Left kidney (tissue), 1 donor: ENCODE measurements at regions not wholly inside any gene's neighbourhood (a gene's known extent, or its start where the extent isn't known, plus 50 kb on each side); places are given as distances from the start of the nearest gene placed in this dataset.
"Not testable (repeated sequence)": the region's sequence is repeated elsewhere in the genome, so short reads cannot be mapped to it uniquely, and the experiment has no call there.

Source experiments
- DNase-seq: peaks from one replicate; pipeline ENCODE4 v3.0.0-alpha.2; 2013

DNA sequence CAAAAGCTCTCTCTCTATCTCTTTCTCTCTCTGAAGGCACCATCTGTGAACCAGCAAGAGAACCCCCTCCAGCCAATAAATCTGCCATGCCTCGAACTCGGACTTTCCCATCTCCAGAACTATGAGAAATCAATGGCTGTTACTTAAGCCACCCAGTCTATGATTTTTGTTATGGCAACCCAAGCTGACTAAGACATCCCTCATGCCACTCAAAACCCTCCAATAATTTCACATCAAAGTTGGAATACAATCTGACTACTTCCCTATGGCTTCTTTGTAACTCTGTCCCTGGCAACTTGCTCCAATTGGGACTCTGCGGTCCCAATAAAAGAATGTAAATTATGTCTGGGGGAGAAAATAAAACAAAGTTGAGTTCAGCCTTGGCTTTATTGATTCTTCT lies 265.7 kb downstream of the SHOX start:
- DNase-seq = no peak

DNA sequence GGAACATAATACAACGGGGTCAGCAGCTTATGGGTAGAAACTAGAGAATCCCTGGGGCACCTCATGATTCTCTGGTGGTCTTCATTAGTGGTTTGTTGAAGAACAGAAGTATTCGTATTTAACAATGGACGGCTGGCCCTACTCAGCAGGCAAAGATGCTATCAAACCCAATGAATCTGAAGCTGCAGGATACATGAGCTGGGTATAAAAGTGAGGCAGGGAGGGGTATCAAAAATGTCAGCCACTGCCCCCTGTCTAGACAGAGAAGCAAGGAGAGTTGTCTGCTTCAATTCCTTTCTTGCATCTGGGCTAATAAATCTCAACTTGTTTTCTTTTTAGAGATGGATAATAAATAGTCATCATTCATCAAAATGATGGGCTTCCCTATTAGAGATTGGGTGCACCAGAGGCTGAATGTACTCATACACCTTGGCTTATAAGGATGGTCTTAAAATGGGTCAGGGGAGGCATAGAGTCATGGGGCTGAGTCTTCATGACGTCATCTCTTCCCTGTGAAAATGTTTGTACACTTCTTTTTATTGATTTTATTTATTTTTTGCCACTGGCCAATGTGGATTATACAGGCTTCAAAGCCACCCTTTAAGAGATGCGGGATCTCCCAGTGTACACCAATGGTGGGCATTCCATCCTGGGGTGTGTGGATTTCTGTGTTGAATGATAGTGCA lies 259.5 kb downstream of the SHOX start:
- no peak for DNase-seq

DNA sequence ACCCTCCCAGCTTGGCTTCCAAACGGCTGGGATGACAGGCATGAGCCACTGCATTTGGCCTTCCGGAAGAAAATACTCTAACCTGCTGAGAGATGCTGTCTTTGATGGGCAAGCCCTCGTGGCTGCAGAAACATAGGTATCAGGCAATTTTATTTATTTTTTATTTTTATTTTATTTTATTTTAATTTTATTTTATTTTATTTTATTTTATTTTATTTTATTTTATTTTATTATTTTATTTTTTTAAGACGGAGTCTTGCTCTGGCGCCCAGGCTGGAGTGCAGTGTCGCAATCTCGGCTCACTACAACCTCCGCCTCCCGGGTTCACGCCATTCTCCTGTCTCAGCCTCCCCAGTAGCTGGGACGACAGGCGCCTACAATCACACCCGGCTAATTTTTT lies 257.1 kb downstream of the SHOX start:
- not testable (repeated sequence) for DNase-seq

DNA sequence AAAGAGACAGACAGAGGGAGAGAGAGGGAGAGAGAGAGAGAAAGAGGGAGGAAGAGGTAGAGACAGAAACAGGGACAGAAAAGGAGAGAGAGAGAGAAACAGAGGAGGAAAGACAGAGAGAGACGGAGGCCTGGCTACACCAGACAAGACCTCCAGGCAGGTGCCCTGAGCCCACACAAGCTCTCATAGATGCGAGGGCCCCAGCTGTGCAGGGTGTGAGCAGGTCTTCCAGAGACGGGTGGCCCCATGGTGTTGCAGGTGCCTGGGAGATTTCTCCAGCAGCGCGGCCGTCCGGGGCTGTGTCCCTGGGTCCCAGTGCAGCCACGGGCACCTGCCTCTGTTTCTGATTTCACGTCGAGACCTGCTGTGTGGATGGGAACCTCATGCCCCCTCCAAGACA lies 253.0 kb downstream of the SHOX start:
- no peak for DNase-seq

DNA sequence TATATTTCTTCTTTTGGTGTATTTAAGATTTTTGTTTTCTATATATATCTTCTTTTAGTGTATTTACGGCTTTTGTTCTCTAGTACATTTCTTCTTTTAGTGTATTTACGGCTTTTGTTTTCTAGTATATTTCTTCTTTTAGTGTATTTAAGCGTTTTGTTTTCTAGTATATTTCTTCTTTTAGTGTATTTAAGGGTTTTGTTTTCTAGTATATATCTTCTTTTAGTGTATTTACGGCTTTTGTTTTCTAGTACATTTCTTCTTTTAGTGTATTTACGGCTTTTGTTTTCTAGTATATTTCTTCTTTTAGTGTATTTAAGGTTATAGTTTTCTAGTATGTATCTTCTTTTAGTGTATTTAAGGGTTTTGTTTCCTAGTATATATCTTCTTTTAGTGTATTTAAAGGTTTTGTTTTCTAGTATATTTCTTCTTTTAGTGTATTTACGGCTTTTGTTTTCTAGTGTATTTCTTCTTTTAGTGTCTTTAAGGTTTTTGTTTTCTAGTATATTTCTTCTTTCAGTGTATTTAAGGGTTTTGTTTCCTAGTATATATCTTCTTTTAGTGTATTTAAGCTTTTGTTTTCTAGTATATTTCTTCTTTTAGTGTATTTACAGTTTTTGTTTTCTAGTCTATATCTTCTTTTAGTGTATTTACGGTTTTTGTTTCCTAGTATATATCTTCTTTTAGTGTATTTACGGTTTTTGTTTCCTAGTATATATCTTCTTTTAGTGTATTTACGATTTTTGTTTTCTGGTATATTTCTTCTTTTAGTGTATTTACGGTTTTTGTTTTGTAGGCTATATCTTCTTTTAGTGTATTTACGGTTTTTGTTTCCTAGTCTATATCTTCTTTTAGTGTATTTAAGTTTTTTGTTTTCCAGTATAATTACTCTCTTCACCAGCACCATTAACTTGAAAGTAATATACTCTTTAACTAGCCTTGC lies 249.4 kb downstream of the SHOX start:
- DNase-seq = not testable (repeated sequence)

DNA sequence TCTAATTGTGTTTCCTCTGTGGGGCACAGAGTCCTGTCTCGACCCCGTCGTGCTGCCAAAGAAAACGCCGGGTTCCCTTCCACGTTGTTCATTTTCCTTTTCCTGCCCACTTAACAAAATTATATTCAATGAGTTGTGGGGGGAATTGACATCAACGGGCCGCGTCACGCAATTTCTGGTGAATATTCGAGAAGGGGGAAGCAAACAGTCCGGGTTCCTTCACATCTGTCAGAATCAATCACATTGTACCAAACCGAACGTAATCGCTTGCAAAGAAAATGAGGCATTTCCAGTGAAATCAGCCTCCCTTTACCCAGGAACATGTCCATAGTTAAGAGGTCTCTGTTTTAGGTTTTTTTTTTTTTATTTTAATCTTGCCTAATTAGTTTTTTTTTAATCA lies 243.5 kb downstream of the SHOX start:
- no peak for DNase-seq

DNA sequence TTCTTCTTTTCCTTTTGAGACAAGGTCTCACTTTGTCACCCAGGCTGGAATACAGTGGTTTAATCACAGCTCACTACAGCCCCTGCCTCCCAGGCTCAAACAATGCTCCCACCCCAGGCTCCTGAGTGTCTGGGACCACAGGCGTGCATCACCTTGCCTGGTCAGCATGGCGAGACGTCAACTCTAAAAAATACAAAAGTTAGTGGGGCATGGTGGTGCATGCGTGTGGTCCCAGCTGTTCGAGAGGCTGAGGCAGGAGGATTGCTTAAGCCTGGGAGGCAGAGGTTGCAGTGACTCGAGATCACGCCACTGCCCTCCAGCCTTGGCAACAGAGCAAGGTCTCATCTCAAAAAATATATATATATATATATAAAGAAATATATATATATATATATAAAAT lies 242.4 kb downstream of the SHOX start:
- no peak for DNase-seq

DNA sequence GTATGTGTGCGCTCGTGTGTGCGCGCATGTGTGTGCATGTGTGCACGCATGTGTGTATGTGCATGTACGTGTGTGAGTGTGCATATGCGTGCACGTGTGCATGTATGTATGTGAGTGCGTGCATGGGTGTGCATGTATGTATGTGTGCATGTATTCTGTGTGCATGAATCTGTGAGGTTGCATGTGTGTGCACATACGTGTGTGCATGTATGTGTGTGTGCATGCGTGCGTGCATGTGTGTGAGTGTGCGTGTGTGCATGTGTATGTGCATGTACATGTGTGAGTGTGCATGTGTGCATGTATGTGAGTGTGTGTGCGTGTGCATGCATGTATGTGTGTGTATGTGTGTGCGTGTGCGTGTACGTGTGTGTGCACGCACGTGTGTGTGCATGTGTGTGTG lies 241.5 kb downstream of the SHOX start:
- no peak for DNase-seq

DNA sequence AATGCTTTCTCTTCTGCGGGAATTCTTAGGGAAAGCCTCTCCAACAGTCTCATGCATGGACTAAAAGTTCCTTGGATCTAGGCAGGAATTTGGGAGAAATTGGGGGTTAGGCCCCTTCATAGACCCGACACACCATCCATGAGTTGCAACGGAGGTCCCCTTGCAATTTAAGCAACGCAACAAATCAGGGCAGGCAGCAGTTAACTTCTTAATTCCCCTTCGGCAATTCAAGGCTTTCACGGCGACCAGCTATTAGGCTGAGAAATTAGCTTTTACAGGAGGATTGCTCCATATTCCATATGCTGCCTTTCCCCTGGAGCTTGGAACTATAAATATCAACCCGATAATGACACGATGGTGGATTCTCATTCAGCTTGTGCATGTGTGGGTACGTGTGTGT lies 241.0 kb downstream of the SHOX start:
- no peak for DNase-seq

DNA sequence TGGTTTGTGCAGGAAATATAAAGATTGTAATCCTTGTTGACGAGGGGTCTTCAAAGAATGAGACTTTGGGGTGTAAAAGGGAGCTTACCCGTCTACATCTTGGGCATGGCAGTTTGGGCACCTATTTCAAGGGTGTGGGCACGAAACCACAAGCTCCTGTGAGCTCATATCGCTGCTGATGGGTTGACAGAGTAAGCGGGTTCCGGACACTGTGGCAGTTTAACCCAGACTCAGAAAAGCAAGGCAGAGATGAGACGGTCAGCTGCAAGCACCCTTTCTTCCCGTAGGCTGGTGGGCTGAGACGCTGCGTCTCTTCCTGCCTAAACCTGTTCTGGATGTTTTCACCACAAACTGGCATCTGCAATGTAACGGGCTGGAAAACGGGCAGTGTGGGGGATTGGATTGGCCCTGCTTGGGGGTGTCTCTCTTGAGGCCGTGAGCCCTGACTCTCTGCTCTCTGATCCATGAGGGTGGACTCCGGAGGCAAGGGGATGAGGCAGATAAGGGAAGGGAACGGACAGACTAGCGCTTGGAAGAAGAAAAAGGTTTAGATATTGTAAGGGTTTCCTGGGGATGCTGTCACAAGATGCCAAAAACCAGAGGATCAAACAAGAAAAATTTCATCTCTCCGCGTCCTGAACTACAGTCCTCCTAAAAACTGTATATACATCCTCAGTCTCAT lies 237.5 kb downstream of the SHOX start:
- no peak for DNase-seq

DNA sequence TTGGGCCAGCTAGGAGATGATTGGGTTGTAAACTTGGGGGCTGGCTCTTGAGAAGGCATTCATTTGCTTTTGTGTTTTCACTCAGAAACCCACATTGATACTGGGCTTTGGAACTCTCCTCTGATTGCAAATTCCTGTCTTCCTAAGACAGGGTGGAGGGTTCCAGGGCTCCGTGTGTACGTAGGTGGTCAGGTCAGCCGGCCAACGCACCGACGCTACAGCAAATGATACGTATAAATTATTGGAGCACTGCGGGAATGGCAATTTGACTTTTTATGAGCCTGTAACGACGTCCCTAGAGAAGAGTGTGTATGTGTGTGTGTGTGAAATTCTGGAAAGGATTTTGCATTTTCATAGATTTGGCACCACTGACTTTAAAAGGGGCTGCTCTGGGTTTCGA lies 236.9 kb downstream of the SHOX start:
- no peak for DNase-seq

DNA sequence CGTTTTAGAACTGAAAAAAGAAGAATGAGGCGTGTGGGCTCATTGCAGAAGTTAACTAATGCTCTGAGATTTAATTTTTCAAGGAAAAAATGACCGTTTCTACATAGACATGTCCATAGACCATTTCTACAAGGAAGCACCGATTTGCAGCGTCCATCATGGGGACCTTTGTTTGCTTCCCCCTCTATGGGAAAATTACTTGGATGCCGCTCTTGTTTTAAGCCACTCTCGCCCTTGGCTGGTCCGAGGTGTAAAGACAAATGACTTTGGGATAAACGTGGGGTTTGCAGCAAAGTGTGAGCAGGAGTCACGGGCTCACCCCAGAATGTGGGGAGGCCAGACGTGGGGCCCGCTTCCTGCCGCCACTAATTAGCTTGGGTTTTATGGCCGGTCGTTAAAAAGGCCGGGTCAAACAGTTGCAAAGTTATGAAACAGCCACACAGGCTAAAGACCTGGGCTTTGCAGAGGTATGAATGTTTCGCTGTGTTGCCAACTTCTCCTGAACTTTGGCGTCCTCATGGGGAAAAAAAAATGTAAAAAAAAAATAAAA lies 235.9 kb downstream of the SHOX start:
- DNase-seq = no peak

DNA sequence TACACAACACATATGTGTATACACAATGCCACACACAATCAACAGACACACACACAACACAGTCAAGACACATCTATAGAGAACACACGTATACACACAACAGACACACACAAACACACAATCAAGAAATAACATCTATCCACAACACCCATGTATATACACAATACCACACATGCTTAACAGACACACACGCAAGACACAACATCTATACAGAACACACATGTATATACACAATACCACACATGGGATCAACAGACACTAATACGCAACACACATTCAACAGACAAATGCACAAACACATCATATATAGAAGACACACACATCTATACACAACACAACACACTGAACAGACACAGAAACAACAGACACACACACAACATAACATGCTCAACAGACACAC lies 234.8 kb downstream of the SHOX start:
- no peak for DNase-seq

DNA sequence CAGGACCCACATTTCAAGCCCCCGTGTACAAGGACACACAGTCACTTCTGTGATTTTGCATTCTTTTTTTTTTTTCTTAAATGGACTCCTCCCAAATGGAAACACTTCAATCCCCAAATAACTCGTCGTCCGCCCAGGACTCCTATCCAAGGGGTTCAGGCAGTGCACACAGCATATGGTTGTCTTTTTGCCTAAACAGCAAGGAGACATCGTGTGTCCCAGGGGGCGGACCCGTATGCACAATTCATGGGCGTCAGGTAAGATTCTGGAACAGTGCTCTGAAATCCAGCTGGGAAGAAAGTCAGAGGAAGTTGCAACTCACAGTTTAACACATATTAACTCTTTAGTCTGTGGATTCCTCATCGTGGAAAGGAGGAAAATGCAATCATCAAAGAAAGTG lies 231.3 kb downstream of the SHOX start:
- DNase-seq = no peak

DNA sequence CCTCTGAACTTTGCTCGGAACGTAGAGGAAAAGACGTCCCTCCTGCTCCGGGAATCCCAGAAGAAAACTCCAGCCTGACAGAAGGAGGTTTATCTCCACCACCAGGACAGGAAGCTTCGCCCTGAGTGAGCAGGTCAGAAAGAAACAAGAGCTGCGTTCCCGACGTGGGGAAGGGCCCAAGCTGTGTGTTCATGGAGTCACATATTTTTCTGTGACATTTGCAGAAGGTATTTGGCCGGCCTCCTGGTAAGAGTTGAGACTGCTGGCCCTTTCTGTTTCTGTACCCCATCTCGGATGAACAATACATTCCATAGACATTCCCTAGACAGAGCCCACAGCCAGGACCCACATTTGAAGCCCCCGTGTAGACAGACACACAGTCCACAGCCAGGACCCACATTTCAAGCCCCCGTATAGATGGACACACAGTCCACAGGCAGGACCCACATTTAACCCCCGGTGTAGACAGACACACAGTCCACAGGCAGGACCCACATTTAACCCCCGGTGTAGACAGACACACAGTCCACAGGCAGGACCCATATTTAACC lies 230.8 kb downstream of the SHOX start:
- no peak for DNase-seq

DNA sequence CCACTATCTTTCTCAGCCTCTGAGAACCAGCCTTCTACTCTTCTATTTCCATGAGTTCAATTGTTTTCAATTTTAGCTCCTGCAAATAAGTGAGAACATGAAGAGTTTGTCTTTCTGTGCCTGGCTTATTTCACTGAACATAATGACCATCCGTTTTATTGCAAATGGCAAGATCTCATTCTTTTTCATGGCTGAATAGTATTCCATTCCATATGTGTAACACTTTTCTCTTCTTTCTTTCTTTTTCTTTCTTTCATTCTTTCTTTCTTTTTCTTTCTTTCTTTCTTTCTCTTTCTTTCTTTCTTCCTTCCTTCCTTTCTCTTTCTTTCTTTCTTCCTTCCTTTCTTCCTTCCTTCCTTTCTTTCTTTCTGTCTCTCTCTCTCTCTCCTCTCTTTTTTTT lies 228.7 kb downstream of the SHOX start:
- no peak for DNase-seq

DNA sequence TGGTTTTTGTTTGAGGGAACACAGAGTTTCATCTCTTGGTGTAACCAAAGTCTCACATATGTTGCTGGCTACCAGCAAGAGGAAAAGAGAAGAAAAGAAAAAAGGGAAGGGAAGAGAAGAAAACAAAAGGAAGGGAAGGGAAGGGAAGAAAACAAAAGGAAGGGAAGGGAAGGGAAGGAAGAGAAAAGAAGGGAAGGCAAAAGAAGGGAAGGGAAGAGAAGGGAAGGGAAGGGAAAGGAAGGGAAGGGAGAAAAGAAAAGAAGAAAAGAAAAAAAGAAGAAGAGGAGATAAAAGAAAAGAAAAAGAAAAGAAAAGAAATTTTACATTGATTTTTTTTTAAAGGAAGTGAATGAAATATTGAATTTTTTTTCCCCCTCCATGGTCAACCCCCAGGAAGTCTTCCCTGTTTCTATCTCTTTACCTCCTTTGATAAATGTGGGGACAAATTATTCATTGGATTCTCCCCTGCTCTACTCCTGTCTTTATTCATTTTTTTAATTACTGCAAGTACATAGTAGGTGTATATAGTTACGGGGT lies 228.0 kb downstream of the SHOX start:
- no peak for DNase-seq

DNA sequence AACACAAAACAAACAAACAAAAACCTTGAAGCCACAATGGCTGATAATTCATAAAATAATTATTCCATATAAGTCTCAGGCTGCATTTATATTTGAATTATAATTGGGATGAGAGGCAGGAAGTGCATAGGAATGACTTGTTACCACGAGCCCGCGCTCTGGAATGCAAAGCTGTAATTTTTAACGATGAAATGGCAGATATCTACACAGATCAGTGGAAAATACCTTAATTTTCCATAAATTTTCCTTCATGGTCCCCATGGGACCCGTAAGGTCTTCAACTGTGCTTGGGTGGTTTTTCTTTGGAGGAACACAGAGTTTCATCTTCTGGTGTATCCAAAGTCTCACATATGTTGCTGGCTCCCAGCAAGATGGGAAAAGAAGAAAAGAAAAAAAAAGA lies 226.8 kb downstream of the SHOX start:
- DNase-seq = no peak

DNA sequence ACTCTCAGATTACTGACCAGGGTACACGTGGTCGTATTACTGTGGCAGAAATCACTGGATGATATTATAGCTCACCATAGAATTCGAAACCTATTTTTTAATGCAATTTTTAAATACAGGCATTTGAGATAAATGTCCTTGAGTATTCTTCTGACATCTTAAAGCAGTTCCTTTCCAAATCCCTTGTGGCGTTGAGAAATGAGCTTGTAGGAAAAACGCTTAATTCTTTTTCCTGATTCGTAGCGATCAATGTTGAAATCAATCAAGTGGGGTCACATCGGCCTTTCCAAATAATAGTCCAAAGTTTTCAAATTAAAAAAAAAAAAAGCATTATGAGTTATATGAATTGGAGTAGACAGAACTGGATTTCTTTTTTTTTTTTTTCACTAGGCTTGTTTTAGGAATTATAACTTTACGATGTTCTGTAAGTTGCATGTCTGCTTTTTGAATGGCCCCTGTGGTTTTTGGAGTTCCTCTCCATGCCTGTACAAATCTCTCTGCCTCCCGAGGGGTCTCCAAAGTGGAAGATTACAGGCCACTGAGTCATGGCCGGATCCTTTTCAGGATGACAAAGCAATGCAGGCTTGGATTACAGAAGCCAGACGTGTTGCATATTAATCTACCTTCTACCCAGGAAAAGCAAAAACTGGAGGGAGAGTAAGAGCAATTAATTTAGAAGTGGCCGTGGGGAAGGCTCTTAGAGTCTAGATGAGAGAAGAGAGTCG lies 226.1 kb downstream of the SHOX start:
- DNase-seq = no peak

DNA sequence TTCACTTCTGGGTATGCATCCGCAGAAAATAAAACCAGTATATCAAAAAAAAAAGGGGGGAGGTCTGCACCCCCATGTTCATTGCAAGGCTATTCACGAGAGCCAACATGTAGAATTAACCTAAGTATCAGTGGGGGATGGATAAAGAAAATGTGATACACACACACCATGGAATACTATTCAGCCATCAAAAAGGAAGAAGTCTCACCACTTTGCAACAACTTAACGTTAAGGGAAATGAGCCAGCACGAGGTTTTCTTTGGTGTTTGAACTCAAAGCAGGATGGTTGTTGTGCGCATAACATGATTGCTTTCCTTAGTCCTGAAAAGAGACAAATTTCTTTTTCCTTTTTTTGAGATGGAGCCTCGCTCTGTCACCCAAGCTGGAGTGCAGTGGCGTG lies 222.7 kb downstream of the SHOX start:
- no peak for DNase-seq

DNA sequence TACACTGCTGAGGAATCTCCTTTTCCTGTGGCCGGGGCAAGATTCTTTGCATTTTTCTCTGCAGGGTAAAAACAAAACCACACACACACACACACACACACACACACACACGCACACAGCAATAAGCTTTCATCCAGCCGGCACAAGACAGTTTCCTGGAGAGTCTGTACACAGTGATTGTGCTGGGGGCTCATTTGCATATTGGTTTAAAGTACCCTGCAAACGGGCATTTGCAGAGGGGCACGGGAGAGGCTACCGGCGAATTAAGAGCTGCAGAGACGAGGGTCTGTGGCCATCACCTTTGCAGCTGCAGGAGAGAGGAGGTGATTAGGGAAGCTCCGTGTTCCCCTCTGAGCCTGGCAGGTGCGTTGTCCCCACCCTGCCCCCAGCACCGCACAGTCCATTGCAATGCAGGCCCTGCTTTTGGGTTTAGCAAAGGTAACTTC lies 219.9 kb downstream of the SHOX start:
- DNase-seq = no peak
